RWPE2 (cell line): ENCODE measurements at regions not wholly inside any gene's neighbourhood (a gene's known extent, or its start where the extent isn't known, plus 50 kb on each side); places are given as distances from the start of the nearest gene placed in this dataset.

Experiments used
- ATAC-seq: fragments of 200-7000 bp; cut with Tn5 transposase; 3 replicates; pipeline ENCODE4 v1.9.1; 2021; ENCODE audit warnings: low read depth
- DNase-seq: peaks from one replicate; pipeline ENCODE4 v3.0.0-alpha.2; 2020; ENCODE audit warnings: low spot score
- H3K27ac ChIP-seq: fragments of 450-650 bp; 2 replicates; pipeline ENCODE4 v1.5.1; 2017; ENCODE audit warnings: mild to moderate bottlenecking; ENCODE audit not compliant: poor library complexity, severe bottlenecking
- H3K27me3 ChIP-seq: fragments of 250-450 bp; sonication (Bioruptor Pico); 2 replicates; pipeline ENCODE4 v1.5.1; 2021; ENCODE audit warnings: mild to moderate bottlenecking, moderate library complexity; ENCODE audit not compliant: insufficient read depth, poor library complexity, severe bottlenecking
- H3K36me3 ChIP-seq: fragments of 250-450 bp; sonication (Bioruptor Pico); 2 replicates; pipeline ENCODE4 v1.5.1; 2020; ENCODE audit warnings: low read depth, mild to moderate bottlenecking, moderate library complexity
- H3K4me1 ChIP-seq: fragments of 250-450 bp; sonication (Bioruptor Pico); 2 replicates; pipeline ENCODE4 v1.5.1; 2021; ENCODE audit warnings: mild to moderate bottlenecking, moderate library complexity; ENCODE audit not compliant: insufficient read depth, poor library complexity, severe bottlenecking
- H3K4me3 ChIP-seq: fragments of 250-450 bp; sonication (Bioruptor Pico); 2 replicates; pipeline ENCODE4 v1.5.1; 2021; ENCODE audit warnings: mild to moderate bottlenecking, moderate library complexity; ENCODE audit not compliant: severe bottlenecking
- H3K9me3 ChIP-seq: fragments of 250-450 bp; sonication (Bioruptor Pico); 2 replicates; pipeline ENCODE4 v1.5.1; 2021; ENCODE audit warnings: mild to moderate bottlenecking, moderate library complexity; ENCODE audit not compliant: severe bottlenecking
- CTCF ChIP-seq: fragments of 450-650 bp; IDR thresholded peaks from one replicate; pipeline ENCODE4 v1.5.1; 2017; ENCODE audit warnings: mild to moderate bottlenecking, moderate library complexity; ENCODE audit not compliant: poor library complexity, severe bottlenecking

DNA sequence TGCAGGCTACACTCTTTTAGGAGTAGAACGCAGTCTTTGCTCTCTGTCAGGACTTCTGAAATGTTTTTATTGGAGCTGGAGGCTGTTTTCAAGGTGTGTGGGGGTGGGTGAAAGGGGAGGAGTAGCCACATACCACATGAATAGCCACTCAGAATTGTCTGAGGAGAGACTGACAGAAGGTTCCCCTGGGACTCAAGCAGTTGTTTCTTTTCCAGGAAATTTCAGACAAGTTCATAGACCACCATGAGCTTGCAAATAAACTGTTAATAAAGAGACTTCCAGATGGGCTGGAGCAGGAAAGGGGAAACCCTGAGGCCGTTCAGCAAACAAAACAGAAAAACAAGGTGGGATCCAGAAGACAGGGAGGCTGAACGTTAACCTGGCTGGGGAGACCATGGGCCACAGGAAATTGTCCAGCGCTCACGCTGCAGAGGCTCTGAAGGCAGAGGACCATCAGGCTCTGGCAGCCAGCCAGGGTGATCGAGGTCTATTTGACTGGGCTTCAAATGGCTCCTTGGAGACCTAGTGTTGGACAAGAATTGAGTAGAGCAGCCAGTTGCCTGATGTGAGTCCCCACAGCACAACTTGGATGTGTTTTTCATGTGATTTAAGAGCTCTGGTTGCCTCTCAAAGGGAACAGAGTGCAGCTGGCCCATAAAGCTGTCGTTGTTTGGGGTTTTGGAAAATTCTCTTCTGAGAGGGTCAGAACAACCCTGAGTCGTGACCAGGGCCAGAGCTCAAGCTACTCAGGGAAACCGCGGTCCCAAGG lies 159.2 kb upstream of the RAI14 start:
- Histone ChIP-seq H3K27ac (no peak overlapping the region), H3K27me3 (no peaks in the 10 kb centered on the region), H3K4me1 (peaks cover 6% of the 10 kb centered on the region), H3K9me3 (no peaks in the 10 kb centered on the region), H3K36me3 (no peaks in the 10 kb centered on the region), H3K4me3 (no peak overlapping the region)
- ATAC-seq (no peak), DNase-seq (no peak)
- TF ChIP-seq CTCF: no peak

- no peaks in the 10 kb centered on the region for H3K36me3 ChIP-seq
- H3K4me3 ChIP-seq: no peak overlapping the region
- no peaks in the 10 kb centered on the region for H3K9me3 ChIP-seq
- DNase-seq (no peak), ATAC-seq (no peak)
- no peak for TF ChIP-seq CTCF
- H3K4me1 ChIP-seq: peaks cover 6% of the 10 kb centered on the region
- H3K27ac ChIP-seq: no peak overlapping the region
- no peaks in the 10 kb centered on the region for H3K27me3 ChIP-seq
Measured at GRCh38 chr5:34497470-34497808, 158.7 kb upstream of the RAI14 start.

GRCh38 chr5:34498572-34498971 lies 157.6 kb upstream of the RAI14 start:
- Histone ChIP-seq H3K36me3 (no peaks in the 10 kb centered on the region), H3K9me3 (no peaks in the 10 kb centered on the region), H3K4me3 (no peak overlapping the region), H3K27ac (peak overlapping the region; percentile 24), H3K27me3 (no peaks in the 10 kb centered on the region), H3K4me1 (peaks cover 6% of the 10 kb centered on the region)
- DNase-seq (no peak), ATAC-seq (no peak)
- no peak for TF ChIP-seq CTCF

GRCh38 chr5:34499001-34499734 lies 157.0 kb upstream of the RAI14 start:
- no peak for TF ChIP-seq CTCF
- Histone ChIP-seq H3K27me3 (no peaks in the 10 kb centered on the region), H3K4me3 (no peak overlapping the region), H3K4me1 (peaks cover 6% of the 10 kb centered on the region), H3K36me3 (no peaks in the 10 kb centered on the region), H3K9me3 (no peaks in the 10 kb centered on the region), H3K27ac (peak overlapping the region; percentile 24)
- ATAC-seq (peak; percentile 98), DNase-seq (no peak)
